ENCODE measurements at regions not wholly inside any gene's neighbourhood (a gene's known extent, or its start where the extent isn't known, plus 50 kb on each side); places are given as distances from the start of the nearest gene placed in this dataset.

GRCh38 chr3:34650131-34650530 lies 851.7 kb downstream of the PDCD6IP start:
- ChIA-PET CTCF (interaction anchor here (1.2 kb wide), 1 partner anchor 34 kb away, joined by 3 read pairs; no protein-coding TSS in a partner anchor), POLR2A (no interaction called here)
- DNase-seq (ENCODE audit: low read depth, low spot score) (no peak), FAIRE-seq (no peak)
- H3K9me3 ChIP-seq (replicated peaks; ENCODE audit: control insufficient read depth, insufficient read depth, low read length) = no peaks in the 10 kb centered on the region
- dilution Hi-C loops (cut with MboI; ENCODE audit: extremely low pct_ligation_motif_present, low sequenced_read_pairs) (no loop called here), intact Hi-C loops (cut with micrococcal nuclease) (no loop called here)
- no peaks in the 10 kb centered on the region for H3K79me2 ChIP-seq (ENCODE audit: control insufficient read depth, insufficient read depth, low read length)
- no peak overlapping the region for H3K27ac ChIP-seq (ENCODE audit: insufficient read depth, low read depth, low read length)
- H3K4me2 ChIP-seq (ENCODE audit: insufficient read depth, low read length) = no peak overlapping the region
- H3K9me1 ChIP-seq (replicated peaks; ENCODE audit: control insufficient read depth, extremely low read depth, insufficient read depth, low read length) = no peaks in the 10 kb centered on the region
- no peak overlapping the region for H3K9ac ChIP-seq (replicated peaks; ENCODE audit: extremely low read depth, insufficient read depth, low read length)
- no peaks in the 10 kb centered on the region for H4K20me1 ChIP-seq (replicated peaks; ENCODE audit: control insufficient read depth, extremely low read depth, insufficient read depth, low read length)
- H3K4me3 ChIP-seq (replicated peaks in 1 of 3; ENCODE audit: insufficient read depth in 1 of 3, low read depth in 1 of 3, low read length in 3 of 3) = no peak overlapping the region
- H3K27me3 ChIP-seq (ENCODE audit: control insufficient read depth in 2 of 2, insufficient read depth in 2 of 2, low read length in 2 of 2) = no peaks in the 10 kb centered on the region
- no TSS peak for BruUV-seq (replicated peaks)
- no peaks in the 10 kb centered on the region for H3K4me1 ChIP-seq (ENCODE audit: control insufficient read depth, extremely low read depth, insufficient read depth, low read length)
- TF ChIP-seq EZH2 (IDR thresholded peaks at IDR 0.05; ENCODE audit: borderline replicate concordance, low read depth, low read length, severe bottlenecking) (no peak), POLR2A (IDR thresholded peaks at IDR 0.05; ENCODE audit: low read depth, low read length) (no peak), POLR2AphosphoS5 (IDR thresholded peaks at IDR 0.05; ENCODE audit: insufficient read depth, low read depth, low read length) (no peak)
- no peak overlapping the region for H2AFZ ChIP-seq (ENCODE audit: low read depth, low read length)
- H3K36me3 ChIP-seq (ENCODE audit: control insufficient read depth in 2 of 2, extremely low read depth in 1 of 2, insufficient read depth in 2 of 2, low read length in 2 of 2) = no peaks in the 10 kb centered on the region

- Histone ChIP-seq H3K27me3 (ENCODE audit: control insufficient read depth in 2 of 2, insufficient read depth in 2 of 2, low read length in 2 of 2) (no peaks in the 10 kb centered on the region), H3K36me3 (ENCODE audit: control insufficient read depth in 2 of 2, extremely low read depth in 1 of 2, insufficient read depth in 2 of 2, low read length in 2 of 2) (no peaks in the 10 kb centered on the region), H3K9ac (replicated peaks; ENCODE audit: extremely low read depth, insufficient read depth, low read length) (no peak overlapping the region), H3K4me3 (replicated peaks in 1 of 3; ENCODE audit: insufficient read depth in 1 of 3, low read depth in 1 of 3, low read length in 3 of 3) (no peak overlapping the region), H3K27ac (ENCODE audit: insufficient read depth, low read depth, low read length) (no peak overlapping the region), H3K9me1 (replicated peaks; ENCODE audit: control insufficient read depth, extremely low read depth, insufficient read depth, low read length) (no peaks in the 10 kb centered on the region), H3K4me1 (ENCODE audit: control insufficient read depth, extremely low read depth, insufficient read depth, low read length) (no peaks in the 10 kb centered on the region), H3K9me3 (replicated peaks; ENCODE audit: control insufficient read depth, insufficient read depth, low read length) (no peaks in the 10 kb centered on the region), H4K20me1 (replicated peaks; ENCODE audit: control insufficient read depth, extremely low read depth, insufficient read depth, low read length) (no peaks in the 10 kb centered on the region), H3K79me2 (ENCODE audit: control insufficient read depth, insufficient read depth, low read length) (no peaks in the 10 kb centered on the region), H3K4me2 (ENCODE audit: insufficient read depth, low read length) (no peak overlapping the region), H2AFZ (ENCODE audit: low read depth, low read length) (no peak overlapping the region)
- FAIRE-seq (no peak), DNase-seq (ENCODE audit: low read depth, low spot score) (no peak)
- intact Hi-C loops (cut with micrococcal nuclease) (no loop called here), dilution Hi-C loops (cut with MboI; ENCODE audit: extremely low pct_ligation_motif_present, low sequenced_read_pairs) (no loop called here)
- TF ChIP-seq JUN (IDR thresholded peaks at IDR 0.05; ENCODE audit: borderline replicate concordance, insufficient read depth, insufficient read length, low read depth) = no peak
- ChIA-PET CTCF (no interaction called here), POLR2A (no interaction called here)
- BruUV-seq (replicated peaks) = no TSS peak
Measured at GRCh38 chr3:34668915-34669314, 870.5 kb downstream of the PDCD6IP start.

All from endothelial cell of umbilical vein (primary cell).